AG04450 (cell line): ENCODE measurements at regions not wholly inside any gene's neighbourhood (a gene's known extent, or its start where the extent isn't known, plus 50 kb on each side); places are given as distances from the start of the nearest gene placed in this dataset.

Experiments
- CTCF ChIA-PET: fragments of 300-600, 350-600 bp; formaldehyde crosslinking; extraction: SDS; loops from one replicate; lab custom pipeline; 2022; ENCODE audit warnings: antibody characterized with exemption, inconsistent platforms; lab: Charles Lee
- POLR2A ChIA-PET: fragments of 350-600 bp; formaldehyde crosslinking; extraction: SDS; loops from one replicate; lab custom pipeline; 2021; ENCODE audit warnings: antibody characterized with exemption, inconsistent platforms; lab: Yijun Ruan, JAX
- DNase-seq: peaks from one replicate; pipeline ENCODE4 v3.0.0-alpha.2; 2011; ENCODE audit warnings: low read depth, low spot score
- H3K27ac ChIP-seq: one replicate; pipeline ENCODE4 v1.5.1; 2012; ENCODE audit warnings: low read depth, low read length, control low read depth
- H3K27me3 ChIP-seq: one replicate; pipeline ENCODE4 v1.6.0; 2012; ENCODE audit warnings: low read length; ENCODE audit not compliant: control insufficient read depth, insufficient read depth
- H3K4me3 ChIP-seq: 2 replicates; pipeline ENCODE4 v1.5.1; 2011; ENCODE audit warnings: mild to moderate bottlenecking, low read depth, low read length, control low read depth
- H3K9me3 ChIP-seq: 2 replicates; pipeline ENCODE4 v1.5.1; 2012; ENCODE audit warnings: low read length; ENCODE audit not compliant: control insufficient read depth, insufficient read depth
- CTCF ChIP-seq: IDR thresholded peaks from 2 replicates; pipeline ENCODE4 v1.5.1; 2011; ENCODE audit warnings: low read depth, low read length, control low read depth, inconsistent platforms

- Histone ChIP-seq H3K4me3 (no peak overlapping the region), H3K27ac (no peak overlapping the region), H3K27me3 (no peaks in the 10 kb centered on the region), H3K9me3 (no peaks in the 10 kb centered on the region)
- POLR2A ChIA-PET = no interaction called here
- CTCF ChIA-PET = no interaction called here
- DNase-seq = no peak
- no peak for TF ChIP-seq CTCF
Observed at GRCh38 chr18:2414235-2414634, 157.1 kb downstream of the METTL4 start.

GRCh38 chr18:2415656-2416055, 155.6 kb downstream of the METTL4 start:
- no peak for TF ChIP-seq CTCF
- ChIA-PET CTCF (no interaction called here), POLR2A (no interaction called here)
- no peak for DNase-seq
- Histone ChIP-seq H3K27me3 (no peaks in the 10 kb centered on the region), H3K4me3 (no peak overlapping the region), H3K27ac (no peak overlapping the region), H3K9me3 (no peaks in the 10 kb centered on the region)

GRCh38 chr18:2417861-2418610, 153.3 kb downstream of the METTL4 start:
- no peaks in the 10 kb centered on the region for H3K27me3 ChIP-seq
- peak; percentile 21 for DNase-seq
- H3K4me3 ChIP-seq = no peak overlapping the region
- no peaks in the 10 kb centered on the region for H3K9me3 ChIP-seq
- CTCF ChIA-PET = no interaction called here
- TF ChIP-seq CTCF = no peak
- POLR2A ChIA-PET = no interaction called here
- H3K27ac ChIP-seq = no peak overlapping the region

GRCh38 chr18:2420367-2420766, 150.9 kb downstream of the METTL4 start:
- no peak for TF ChIP-seq CTCF
- POLR2A ChIA-PET = no interaction called here
- no peaks in the 10 kb centered on the region for H3K9me3 ChIP-seq
- H3K27me3 ChIP-seq = no peaks in the 10 kb centered on the region
- H3K4me3 ChIP-seq = no peak overlapping the region
- CTCF ChIA-PET = interaction anchor here (0.7 kb wide), 1 partner anchor 122 kb away, joined by 3 read pairs; no protein-coding TSS in a partner anchor
- DNase-seq = no peak
- no peak overlapping the region for H3K27ac ChIP-seq

- POLR2A ChIA-PET = no interaction called here
- CTCF ChIA-PET = interaction anchor here (1.5 kb wide), 1 partner anchor 118 kb away, joined by 3 read pairs; no protein-coding TSS in a partner anchor
Observed at GRCh38 chr18:2423761-2424160, 147.5 kb downstream of the METTL4 start.

More at GRCh38 chr18:2423761-2424160, 147.5 kb downstream of the METTL4 start:
- TF ChIP-seq CTCF = no peak
- H3K27me3 ChIP-seq = no peaks in the 10 kb centered on the region
- no peak overlapping the region for H3K27ac ChIP-seq
- H3K9me3 ChIP-seq = no peaks in the 10 kb centered on the region
- H3K4me3 ChIP-seq = no peak overlapping the region
- DNase-seq = no peak
